ENCODE measurements at regions not wholly inside any gene's neighbourhood (a gene's known extent, or its start where the extent isn't known, plus 50 kb on each side); places are given as distances from the start of the nearest gene placed in this dataset.

DNA sequence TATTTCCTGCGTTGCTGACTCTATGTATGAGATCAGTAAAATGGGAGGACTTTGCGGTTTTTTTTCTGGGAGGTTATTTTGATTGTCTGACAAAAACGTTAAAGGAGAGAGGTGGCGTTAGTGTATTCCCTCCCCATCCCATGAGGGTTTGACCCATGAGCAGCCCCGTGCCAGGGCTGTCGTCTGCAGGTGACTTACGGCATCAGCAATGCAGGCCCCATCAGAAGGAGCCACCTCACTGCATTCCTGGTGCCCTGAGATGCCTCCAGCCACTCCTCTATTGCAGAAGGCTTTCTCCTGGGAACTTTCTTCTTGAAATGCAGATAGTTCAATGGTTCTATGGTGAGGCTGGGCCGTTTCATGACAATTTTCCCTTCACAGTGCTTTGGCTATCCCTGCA is 149.3 kb downstream of the TTLL2 start:
- Histone ChIP-seq H3K27me3 (ENCODE audit: control insufficient read depth, insufficient read depth, low read length) (no peaks in the 10 kb centered on the region), H3K36me3 (ENCODE audit: control insufficient read depth, insufficient read depth, low read length) (no peaks in the 10 kb centered on the region), H3K4me3 (ENCODE audit: low read depth, low read length) (no peak overlapping the region)
- DNase-seq (ENCODE audit: low read depth): no peak
- TF ChIP-seq, protein P1, sequence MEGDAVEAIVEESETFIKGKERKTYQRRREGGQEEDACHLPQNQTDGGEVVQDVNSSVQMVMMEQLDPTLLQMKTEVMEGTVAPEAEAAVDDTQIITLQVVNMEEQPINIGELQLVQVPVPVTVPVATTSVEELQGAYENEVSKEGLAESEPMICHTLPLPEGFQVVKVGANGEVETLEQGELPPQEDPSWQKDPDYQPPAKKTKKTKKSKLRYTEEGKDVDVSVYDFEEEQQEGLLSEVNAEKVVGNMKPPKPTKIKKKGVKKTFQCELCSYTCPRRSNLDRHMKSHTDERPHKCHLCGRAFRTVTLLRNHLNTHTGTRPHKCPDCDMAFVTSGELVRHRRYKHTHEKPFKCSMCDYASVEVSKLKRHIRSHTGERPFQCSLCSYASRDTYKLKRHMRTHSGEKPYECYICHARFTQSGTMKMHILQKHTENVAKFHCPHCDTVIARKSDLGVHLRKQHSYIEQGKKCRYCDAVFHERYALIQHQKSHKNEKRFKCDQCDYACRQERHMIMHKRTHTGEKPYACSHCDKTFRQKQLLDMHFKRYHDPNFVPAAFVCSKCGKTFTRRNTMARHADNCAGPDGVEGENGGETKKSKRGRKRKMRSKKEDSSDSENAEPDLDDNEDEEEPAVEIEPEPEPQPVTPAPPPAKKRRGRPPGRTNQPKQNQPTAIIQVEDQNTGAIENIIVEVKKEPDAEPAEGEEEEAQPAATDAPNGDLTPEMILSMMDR (IDR thresholded peaks at IDR 0.05; ENCODE audit: insufficient read depth, low read length, severe bottlenecking): no peak
- no peak for FAIRE-seq

DNA sequence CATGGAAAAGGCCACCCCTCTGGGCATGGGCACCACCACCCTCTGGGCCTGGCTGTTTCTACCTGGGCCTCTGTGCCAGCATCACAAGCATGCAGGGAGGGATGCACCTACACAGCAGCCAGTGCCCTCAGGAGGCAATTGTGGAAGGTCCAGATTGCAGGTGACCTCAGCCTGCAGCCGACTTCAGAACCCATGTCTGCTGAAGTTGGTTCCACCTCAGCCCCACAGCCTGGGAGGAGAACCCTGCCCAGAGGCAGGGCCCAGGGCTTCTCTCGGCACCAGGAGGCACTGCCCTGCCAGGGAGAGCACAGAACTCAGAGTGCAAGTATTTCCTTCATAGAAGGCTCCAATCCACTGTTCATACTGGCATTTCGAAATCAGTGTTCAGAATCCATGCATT is 149.8 kb downstream of the TTLL2 start:
- FAIRE-seq: no peak
- TF ChIP-seq, protein P1 (IDR thresholded peaks at IDR 0.05; ENCODE audit: insufficient read depth, low read length, severe bottlenecking): no peak
- Histone ChIP-seq H3K27me3 (ENCODE audit: control insufficient read depth, insufficient read depth, low read length) (no peaks in the 10 kb centered on the region), H3K4me3 (ENCODE audit: low read depth, low read length) (no peak overlapping the region), H3K36me3 (ENCODE audit: control insufficient read depth, insufficient read depth, low read length) (no peaks in the 10 kb centered on the region)
- DNase-seq (ENCODE audit: low read depth): no peak

DNA sequence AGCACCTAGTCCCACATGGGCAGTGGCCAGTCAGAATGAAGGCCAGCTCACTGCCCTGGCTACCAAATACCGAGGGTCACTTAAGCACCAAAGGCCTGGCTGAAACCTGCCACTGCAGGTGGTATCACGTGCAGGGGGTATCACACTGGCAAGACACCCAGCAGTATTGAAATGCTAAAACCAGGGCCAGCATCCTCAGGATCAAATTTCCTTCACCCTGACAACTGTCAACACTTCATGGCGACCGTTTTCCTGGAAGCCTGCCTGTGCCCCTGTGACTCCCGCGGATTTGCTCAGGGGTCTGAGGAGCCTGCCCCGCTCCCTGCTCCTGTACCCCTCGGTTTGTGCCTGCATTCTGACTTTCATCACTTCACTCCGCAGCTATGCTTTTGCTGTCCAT is 151.1 kb downstream of the TTLL2 start:
- TF ChIP-seq, protein P1 (IDR thresholded peaks at IDR 0.05; ENCODE audit: insufficient read depth, low read length, severe bottlenecking): no peak
- Histone ChIP-seq H3K27me3 (ENCODE audit: control insufficient read depth, insufficient read depth, low read length) (no peaks in the 10 kb centered on the region), H3K36me3 (ENCODE audit: control insufficient read depth, insufficient read depth, low read length) (no peaks in the 10 kb centered on the region), H3K4me3 (ENCODE audit: low read depth, low read length) (no peak overlapping the region)
- DNase-seq (ENCODE audit: low read depth): no peak
- no peak for FAIRE-seq

DNA sequence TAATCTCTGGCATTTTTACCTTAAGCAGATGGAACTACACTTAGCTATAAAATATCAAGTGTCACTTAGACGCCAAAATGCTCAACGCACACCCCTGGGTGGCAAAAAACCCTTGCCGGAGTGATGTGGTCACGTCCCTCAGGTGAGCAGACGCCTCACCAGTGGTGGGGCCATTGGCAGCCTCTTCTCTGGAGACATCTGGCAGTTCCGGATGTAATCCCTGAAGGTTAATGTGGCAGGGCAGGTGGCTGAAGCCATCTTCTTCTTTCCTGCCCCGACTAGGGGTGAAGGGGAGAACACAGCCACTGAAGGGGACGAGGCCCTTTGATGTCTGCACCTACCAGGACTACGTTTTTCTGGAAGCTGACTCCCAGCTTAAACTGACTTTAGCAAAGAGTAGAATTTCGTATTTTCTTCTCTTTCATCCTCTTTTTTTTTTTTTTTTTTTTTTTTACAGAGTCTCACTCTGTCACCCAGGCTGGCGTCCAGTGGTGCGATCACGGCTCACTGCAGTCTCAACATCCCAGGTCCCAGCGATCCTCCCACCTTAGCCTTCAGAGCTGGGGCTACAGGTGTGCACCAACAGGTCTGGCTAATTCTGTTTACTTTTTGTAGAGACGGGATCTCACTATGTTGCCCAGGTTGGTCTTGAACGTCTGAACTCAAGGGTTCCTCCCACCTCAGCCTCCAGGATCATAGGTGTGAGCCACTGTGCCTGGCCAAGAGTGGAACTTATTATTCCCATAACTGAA is 152.1 kb downstream of the TTLL2 start:
- no peaks in the 10 kb centered on the region for H3K36me3 ChIP-seq (ENCODE audit: control insufficient read depth, insufficient read depth, low read length)
- no peak overlapping the region for H3K4me3 ChIP-seq (ENCODE audit: low read depth, low read length)
- FAIRE-seq: no peak
- no peak for DNase-seq (ENCODE audit: low read depth)
- TF ChIP-seq, protein P1 (IDR thresholded peaks at IDR 0.05; ENCODE audit: insufficient read depth, low read length, severe bottlenecking): no peak
- H3K27me3 ChIP-seq (ENCODE audit: control insufficient read depth, insufficient read depth, low read length): no peaks in the 10 kb centered on the region

DNA sequence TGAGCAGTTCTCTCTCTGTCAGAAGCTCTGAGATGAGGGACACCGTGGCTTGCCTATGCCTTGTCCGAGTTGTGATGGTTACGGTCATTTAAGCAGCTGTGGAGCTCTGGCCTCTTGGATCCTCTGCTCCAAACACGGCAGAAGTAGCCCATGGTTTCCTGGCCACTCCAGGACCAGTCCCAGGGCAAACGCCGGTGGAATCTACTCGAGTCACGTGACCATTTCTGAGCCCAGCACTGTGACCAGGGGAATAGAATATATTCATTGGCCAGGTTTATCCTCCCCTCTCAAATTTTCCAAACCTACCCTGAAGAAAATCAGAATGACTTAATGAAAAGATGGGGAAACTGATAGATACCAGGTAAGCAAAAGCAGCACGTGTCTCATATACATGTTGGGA is 152.8 kb downstream of the TTLL2 start:
- no peak overlapping the region for H3K4me3 ChIP-seq (ENCODE audit: low read depth, low read length)
- DNase-seq (ENCODE audit: low read depth) (no peak), FAIRE-seq (no peak)
- no peaks in the 10 kb centered on the region for H3K36me3 ChIP-seq (ENCODE audit: control insufficient read depth, insufficient read depth, low read length)
- TF ChIP-seq, protein P1 (IDR thresholded peaks at IDR 0.05; ENCODE audit: insufficient read depth, low read length, severe bottlenecking): no peak
- H3K27me3 ChIP-seq (ENCODE audit: control insufficient read depth, insufficient read depth, low read length): no peaks in the 10 kb centered on the region

DNA sequence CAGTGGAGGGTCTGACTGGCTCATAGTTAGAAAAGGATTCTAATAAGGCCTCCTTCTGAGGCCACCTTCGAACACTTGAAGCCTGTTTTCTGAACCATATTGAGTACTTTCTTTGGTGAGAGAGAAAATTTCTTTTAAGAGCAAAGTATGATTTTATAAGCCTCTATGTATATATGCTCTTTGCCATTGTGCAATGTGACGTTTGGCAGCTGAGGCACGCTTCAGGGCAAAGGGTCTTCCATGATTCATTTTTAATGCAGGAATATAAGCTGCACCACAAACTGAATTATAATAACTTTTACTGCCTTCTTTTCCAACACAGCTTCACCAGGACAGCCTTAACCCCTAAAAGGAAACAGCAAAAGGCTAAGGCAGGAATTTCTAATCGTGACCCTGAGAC is 154.4 kb downstream of the TTLL2 start:
- Histone ChIP-seq H3K36me3 (ENCODE audit: control insufficient read depth, insufficient read depth, low read length) (no peaks in the 10 kb centered on the region), H3K27me3 (ENCODE audit: control insufficient read depth, insufficient read depth, low read length) (no peaks in the 10 kb centered on the region), H3K4me3 (ENCODE audit: low read depth, low read length) (no peak overlapping the region)
- TF ChIP-seq, protein P1 (IDR thresholded peaks at IDR 0.05; ENCODE audit: insufficient read depth, low read length, severe bottlenecking): no peak
- FAIRE-seq (no peak), DNase-seq (ENCODE audit: low read depth) (no peak)

All from bronchial epithelial cell (primary cell).